Stimulated activated CD4-positive, alpha-beta T cell treated with anti-CD3 and anti-CD28 coated beads, Interleukin-15, amount 100 ng/mL, for 24 hours (primary cell): ENCODE measurements at regions not wholly inside any gene's neighbourhood (a gene's known extent, or its start where the extent isn't known, plus 50 kb on each side); places are given as distances from the start of the nearest gene placed in this dataset.

ENCODE experiments used
- DNase-seq: peaks from one replicate; pipeline ENCODE4 v3.0.0-alpha.2; 2020

DNA sequence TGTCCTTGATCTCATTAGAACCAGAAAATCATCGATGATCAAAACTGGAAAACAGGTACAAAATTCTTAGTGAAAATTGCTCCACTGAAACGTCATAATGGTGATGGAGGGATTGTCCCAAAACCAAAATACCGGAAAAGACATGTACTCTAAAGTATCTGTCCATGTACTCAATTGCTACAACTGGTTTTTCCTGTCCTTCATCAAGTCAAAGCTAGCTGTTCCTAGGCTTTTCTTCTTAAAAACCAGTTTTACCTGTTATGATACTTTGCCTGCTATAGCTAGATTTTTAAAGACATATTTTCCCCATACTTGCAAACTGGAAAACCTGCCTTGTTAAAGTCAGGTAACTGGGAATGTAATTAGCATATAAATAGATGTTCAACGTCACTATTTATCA, 50.5 kb upstream of the LRRC1 start:
- DNase-seq: no peak

DNA sequence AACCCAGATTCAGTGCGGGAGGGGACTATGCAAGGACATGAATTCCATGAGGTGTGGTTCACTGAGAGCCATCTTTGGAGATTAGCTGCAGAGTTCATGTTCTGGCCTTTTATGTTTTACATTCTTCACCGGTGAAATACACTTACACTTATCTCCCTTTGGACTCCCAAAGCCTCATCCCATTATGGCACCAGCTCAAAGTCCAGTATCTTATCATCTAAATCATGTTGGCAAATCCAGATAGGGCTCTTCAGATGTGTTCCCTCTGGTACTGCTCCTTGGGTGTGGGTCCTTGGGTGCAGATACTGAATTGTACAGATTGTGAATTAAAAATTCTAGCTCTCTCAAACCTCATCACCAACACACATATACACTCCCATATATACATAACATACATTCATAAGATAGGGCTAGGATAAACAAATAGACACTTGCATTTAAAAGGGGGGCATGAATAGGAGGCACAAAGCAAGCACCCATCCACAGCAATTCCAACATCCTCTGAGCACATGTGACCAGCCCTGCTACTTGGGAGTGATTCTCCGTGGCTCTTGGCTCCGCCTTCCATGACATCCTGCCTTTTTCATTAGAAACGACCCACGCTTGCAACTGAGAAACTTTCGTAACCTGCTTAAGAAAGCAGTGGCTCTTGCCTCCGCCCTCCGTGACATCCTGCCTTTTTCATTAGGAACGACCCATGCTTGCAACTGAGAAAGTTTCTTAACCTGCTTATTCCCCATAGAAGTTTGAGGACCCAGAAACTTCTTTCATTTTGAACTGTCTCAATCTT, 53.6 kb upstream of the LRRC1 start:
- peak; percentile 58 for DNase-seq

DNA sequence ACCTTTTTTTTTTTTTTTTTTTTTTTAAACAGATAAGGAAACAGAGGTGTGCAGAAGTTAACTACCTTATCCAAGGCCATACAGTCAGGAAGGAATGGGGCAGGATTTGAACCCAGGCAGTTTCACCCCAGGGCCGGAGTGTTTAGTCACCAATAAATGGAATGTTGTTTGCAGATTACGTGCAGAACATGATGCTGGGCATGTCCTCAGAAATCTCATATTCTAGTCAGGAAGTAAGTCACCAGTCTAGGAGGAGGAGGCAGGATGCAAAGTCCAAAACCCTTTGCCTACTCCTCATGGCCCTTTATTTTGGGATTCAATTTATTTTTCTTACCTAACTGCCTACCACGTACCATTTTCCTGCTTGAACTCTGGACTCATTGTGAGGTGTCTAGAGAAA, 57.1 kb upstream of the LRRC1 start:
- DNase-seq: no peak

DNA sequence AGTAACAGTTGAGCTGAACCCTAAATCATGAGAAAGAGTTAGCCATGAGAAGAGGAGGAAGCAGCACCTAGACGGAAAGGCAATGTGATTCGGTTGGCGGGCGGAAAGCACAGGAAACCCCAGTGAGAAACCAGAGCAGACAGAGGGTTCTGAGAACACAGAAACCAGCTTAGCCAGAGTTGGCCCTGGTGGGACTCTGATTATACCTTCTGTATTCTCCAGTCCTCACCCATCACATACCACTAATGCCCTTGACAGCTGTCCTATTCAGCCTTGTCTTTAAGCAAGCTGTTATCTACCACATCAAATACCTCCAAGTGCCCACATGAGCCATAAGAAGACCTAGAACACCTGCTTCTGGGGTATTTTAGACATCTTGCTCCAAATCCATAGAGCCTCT, 58.9 kb upstream of the LRRC1 start:
- DNase-seq: peak; percentile 4

DNA sequence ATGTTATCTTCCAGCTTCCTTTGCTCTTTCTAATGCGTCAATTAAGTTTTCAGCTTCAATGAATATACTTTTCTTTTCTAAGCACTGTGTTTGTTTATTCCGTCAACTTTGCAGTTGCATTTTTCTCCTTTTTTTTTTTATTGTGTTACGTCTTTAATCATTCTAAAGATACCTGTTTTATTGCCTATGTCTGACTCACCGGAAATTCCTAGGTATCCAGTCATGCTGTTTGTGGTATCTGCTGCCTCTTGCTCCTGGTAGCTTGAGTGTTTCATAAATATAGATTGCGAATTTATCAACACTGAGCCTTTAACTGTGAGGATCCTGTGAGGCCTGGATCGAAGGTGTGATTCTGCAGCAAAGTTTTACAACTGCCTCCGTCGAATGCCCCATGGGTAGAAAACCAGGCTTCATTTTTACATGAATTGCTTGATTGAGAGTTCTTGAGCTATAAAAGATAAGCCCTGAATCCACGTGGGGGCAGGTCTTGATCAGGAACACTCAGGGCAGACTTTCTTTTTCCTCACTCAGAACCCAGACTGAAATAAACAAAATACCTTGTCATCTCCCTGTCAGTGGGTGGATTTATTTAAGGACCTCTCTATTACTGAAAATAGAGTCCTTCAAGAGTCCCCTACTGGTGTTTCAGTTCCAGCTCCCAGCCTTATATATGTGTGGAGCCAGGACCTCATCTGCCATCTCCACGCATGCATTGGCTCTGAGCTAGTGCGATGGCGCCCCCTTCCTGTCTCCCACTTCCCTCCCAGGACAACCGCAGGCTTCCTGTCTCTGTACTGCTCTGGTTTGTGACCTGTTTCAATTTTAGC, 60.1 kb upstream of the LRRC1 start:
- peak; percentile 37 for DNase-seq

DNA sequence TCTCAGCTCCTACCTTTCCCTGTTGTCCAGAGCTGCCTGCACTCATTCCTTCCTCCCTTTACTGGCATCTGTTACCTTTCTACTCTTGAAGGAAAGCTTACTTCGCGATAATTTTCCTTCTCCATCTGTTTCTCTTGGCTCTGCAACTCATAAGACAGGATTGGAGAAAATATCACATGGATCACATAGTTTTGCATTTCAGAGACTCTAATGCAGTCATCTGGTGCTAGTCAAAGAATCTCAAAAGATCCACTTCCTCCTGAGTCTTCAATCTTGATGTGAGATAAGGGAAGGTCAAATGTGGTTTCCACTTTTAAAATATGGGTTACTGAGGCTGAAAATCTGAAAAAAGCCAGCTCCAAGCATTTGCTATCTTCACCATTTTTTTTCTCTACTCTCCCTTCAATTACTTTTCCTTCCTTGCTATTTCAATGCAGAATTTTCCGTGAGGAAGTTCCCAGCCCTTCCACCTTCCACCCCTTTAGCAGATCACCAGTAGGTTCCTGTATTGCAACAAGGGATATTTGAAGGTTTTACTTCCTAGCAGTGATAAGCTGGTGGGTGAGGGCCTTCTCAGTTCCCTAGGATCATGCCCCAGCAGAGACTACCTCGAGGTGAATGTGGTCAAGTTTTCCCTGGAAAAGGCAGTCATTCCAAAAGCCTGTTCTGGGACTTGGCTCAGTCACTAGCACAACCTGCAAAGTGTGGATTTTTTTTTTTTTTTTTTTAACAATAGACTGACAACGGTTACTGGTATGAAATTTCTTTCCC, 62.8 kb upstream of the LRRC1 start:
- DNase-seq: no peak

DNA sequence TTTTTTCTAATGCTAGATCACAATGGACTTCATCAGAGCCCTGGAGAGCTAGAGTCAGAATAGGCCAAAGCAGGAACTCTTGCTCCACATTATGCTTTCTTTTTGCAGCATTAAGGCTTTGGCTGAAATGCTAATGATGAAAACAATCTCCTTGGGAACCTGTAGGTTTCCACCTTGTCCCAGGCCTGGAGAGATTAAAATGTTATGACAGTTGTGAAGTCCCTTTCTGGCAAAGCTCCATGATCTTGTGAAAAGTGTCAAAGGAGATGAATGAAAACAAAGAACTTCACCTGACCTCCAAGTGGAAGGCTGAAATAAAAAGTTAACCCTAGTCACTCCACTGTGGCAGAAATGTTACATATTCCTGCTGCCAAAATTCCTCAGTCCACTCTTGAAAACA, 64.0 kb upstream of the LRRC1 start:
- no peak for DNase-seq

DNA sequence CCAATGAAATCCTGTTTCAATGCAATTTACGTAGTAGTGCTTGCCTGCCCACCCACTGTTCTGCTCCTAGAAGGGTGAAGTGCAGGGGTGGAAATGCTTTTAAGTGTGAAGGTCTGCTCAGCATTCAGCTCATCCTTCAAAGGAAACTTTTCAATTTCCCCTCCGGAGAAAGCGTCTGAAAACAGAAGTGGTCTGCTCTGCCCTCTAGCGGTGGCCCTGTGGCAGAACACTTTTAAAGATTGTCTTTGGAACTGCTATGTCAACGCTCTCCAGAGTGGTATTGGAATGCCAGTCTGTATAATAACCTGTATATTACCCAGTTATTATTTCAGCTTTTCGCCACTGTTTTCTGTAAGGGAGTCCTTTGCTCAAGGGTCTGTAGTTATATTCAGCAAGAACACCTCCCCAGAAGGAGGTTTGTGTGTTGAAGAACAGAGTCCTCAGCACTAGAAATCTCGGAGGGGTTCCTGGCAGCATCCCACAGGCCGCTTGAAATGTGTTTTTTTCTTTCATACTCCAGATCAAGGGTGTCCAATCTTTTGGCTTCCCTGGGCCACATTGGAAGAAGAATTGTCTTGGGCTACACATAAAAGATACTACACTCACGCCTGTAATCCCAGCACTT, 63.1 kb upstream of the KLHL31 start:
- DNase-seq: peak; percentile 58

DNA sequence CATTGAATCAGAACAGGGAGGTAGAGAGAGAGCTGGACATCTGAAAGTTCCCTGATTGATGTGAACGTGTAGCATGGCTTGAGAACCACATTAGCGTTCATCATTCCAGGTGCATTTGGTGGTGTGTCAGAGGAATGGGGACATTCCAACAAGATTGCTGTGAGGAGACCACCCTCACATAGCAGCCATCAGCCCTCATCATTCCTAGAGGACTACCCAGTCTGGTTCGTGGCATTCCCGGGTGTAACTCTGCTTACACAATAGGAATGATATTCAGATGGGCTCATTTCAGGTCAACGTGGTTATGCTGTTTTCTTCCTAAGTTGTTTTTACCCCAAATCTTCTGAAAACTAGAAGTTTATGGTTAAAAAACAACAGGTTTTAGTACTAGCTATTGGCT, 62.2 kb upstream of the KLHL31 start:
- no peak for DNase-seq

DNA sequence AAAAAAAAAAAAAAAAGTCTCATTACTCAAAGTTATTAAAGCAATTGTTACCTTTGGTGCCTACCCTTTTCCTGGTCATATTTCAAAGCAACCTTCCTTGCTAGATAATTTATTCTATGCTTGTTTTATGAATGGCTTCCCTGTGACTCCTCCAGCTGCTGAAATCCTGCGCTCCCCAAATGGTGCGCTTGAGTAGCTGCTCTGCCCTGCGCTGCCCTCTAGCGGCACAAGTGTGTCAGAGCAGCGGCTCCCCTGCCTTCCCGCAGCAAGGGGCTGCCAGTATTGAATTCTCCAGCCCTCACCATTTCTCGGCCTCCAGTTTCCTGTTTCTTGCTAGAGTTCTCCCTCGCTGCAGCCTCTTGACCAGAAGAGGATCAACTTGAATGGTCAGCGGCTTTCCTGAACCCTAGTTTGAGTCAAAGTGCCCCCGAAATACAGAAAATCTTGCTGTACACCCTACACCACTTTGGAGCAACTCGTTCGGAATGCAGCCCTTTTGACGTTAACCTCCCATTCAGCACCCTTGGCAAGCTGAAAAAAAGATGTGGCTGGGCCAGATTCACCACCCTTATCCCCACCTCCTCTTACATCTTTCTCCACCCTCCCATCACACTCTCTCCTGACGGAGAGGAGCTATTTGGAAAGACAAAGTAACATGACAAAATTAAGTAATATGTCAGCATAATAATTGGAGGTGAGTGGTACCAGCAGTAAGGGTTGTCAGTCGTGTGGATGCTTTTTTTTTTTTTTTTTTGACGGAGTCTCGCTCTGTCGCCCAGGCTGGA, 60.4 kb upstream of the KLHL31 start:
- peak; percentile 83 for DNase-seq

DNA sequence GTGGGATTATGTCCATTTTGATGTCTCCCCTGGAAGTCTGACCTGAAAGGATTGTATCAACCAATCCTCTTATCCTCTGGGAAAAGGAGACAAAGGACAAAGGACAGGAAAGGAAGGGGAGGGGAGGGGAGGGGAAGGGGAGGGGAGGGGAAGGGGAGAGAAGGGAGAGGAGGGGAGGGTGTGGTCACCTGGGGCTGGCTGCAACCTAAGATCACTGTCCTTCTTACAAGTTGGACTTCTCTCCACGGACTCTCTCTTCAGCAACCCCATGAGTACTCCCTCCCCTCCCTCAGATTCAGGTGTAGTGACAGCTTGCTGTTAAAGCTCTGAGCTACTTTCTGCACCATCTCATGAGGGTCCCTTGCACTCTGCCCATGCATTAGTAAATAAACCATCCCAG, 58.9 kb upstream of the KLHL31 start:
- no peak for DNase-seq

DNA sequence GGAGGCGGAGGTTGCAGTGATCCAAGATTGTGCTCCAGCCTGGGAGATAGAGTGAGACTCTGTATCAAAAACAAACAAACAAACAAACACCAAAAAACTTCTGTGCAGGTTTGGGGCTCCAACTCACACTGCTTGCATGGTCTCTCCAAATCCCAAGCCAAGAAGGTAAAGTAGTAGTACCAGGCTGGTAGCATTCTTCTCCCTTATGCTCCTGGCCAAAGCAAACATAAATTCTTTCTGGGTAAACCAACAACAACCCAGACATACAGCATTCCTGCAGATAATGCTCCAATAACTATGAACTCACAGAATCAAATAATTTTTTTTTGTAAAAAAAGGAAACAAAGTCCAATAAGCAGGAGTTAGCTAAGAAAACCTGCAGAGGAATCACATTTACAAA, 57.8 kb upstream of the KLHL31 start:
- no peak for DNase-seq

DNA sequence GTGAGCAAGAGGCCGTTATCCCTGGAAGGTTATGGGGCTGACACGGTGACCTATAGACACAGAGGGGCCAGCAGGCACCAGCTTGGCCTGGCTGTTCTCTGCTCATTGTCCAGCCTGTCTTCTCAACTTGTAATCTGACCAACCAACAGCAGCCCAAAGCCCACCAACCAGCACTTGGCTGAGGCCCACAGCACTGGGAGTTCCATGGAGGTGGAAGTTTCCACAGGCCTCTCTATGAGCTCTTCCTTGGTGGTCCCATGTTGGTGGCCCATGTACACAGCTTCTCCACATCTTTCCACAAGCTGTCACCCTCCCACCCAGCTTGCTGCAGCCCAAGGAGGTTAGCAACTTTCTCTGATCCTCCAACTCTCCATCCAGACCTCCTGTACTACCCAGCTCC, 56.2 kb upstream of the KLHL31 start:
- DNase-seq: no peak

DNA sequence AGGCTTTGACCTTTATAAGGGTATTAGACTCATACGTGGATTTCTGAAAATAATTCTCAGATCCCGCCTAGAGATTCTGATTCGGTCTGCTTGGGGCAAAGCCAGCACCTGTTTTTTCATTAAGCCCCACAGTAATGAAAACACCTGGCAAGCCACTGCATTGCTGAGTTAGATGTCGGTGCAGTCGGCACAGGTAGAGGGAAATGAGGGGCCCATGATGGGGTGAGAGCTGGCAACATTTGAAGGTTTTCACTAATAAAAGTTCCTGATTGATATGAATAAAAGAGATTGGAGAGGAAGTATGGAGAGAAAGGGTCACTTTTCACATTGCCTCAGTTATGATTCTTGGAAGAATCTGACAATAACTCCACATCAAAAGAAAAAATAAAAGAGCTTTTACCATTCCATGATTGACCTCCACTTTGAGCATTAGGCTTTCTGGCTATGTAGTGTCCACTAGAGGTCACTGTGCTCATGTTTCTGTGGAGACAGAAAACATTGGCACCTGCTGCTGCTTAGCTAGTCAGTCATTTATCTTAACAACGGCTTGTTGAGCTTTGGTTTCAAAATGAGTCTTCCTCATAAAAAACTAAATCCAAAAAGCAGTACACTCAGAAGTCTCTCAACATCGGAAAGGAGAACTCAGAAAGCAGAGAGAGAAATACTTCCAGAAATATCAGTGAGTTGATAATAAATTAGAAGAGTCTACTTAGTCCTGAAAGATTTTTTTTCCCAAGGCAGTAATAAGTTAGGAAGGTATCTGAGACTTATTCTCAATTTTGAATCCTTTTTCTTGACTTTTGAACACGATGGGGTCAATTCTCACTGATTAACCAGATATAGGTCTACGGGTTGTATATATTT, 53.3 kb upstream of the KLHL31 start:
- peak; percentile 24 for DNase-seq

DNA sequence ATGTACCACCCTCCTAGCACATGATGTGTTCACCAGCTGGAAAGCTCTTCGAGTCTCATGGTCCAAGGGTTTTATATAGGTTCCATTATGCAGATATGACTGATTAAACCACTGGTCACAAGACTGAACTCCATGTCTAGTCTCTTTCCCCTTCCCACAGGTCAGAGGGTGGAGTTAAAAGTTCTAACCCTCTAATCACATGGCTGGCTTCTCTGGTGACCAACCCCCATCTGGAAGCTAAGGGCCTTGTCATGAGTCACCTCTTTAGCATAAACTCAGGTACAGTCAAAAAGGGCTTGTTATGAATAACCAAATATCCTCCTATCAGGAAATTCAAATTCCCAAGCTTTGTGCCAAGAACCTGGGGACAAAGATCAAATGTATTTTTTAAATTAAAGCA, 52.0 kb upstream of the KLHL31 start:
- DNase-seq: no peak

DNA sequence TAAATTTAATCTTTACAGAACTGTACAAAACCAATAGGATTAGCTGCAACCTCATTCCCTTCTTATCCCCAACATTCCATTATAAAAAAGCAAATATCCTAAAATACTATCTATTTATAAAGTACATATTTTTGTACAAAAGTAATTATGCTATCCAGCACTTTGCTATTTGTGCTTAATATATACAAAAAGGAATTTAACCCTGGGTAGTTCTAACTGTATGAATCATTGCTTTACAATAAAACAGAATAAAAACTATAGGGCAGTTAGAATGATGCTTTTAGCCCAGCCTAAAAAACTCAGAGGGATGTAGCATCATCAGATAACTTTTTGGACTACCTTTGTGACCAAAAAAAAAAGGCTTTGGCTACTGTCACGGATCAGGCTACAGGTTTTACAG, 49.9 kb upstream of the KLHL31 start:
- DNase-seq: no peak
